Gastroesophageal sphincter (tissue), 3 donors: ENCODE measurements at regions not wholly inside any gene's neighbourhood (a gene's known extent, or its start where the extent isn't known, plus 50 kb on each side); places are given as distances from the start of the nearest gene placed in this dataset.

Source experiments
- CTCF ChIP-seq, 4 experiments: fragments of 200-600 bp in 2 of 4; fragments of 450-650 bp in 2 of 4; sonication (generic) in 1 of 4; IDR thresholded peaks; one replicate each; pipeline ENCODE4 v1.5.1; 2017 to 2019; ENCODE audit warnings: antibody characterized with exemption in 4 of 4, mild to moderate bottlenecking in 2 of 4, moderate library complexity in 2 of 4
- POLR2A ChIP-seq, 2 donors: fragments of 450-650 bp; IDR thresholded peaks; one replicate each; pipeline ENCODE4 v1.6.1; 2017; ENCODE audit warnings: antibody characterized with exemption in 2 of 2, mild to moderate bottlenecking in 2 of 2, moderate library complexity in 1 of 2
- POLR2AphosphoS5 ChIP-seq: sonication (generic); formaldehyde crosslinking; IDR thresholded peaks from one replicate; pipeline ENCODE4 v1.6.1; 2017; ENCODE audit warnings: antibody characterized with exemption

GRCh38 chr9:86594724-86595123 is 240.5 kb upstream of the TUT7 start:
- no peak for TF ChIP-seq CTCF (IDR thresholded peaks at IDR 0.05)
- no peak for TF ChIP-seq POLR2A (IDR thresholded peaks at IDR 0.05)
- TF ChIP-seq POLR2AphosphoS5: no peak
